Stimulated activated CD8-positive, alpha-beta memory T cell treated with anti-CD3 and anti-CD28 coated beads, Interleukin-2, amount 100 ng/mL, for 48 hours (primary cell): ENCODE measurements at regions not wholly inside any gene's neighbourhood (a gene's known extent, or its start where the extent isn't known, plus 50 kb on each side); places are given as distances from the start of the nearest gene placed in this dataset.

Experiments
- DNase-seq, 2 donors: peaks; one replicate each; pipeline ENCODE4 v3.0.0-alpha.2; 2020; ENCODE audit warnings: low read depth in 2 of 2

DNA sequence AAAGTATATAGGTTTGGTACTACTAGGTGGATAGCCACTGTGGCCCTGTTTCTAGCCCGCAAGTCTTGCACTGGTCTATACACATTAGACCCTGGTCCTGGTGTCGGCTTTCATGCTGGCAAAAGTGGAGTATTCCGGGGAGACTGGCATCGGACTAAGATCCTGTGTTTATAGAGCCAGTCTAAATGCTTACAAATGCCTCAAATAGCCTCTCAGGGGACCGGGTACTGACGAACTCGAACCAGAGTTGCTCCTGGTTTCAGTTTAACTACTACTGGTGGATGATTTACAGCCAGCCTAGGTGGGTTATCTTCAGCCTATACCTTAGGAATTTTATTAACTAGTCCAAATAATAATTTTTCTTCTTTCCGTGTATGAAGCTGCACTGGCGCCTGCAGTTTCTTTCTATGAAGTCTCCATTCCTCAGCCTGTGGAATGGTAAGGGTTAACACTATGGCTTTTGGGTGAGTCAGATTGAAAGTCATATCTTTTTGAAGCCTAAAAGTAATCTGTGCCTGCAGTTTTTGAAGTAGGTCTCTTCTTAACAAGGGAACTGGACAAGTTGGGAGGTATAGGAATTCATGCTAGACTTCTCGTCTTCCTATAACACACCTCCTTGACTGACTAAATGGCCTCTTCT lies 51.3 kb downstream of the OR10H4 start:
- no peak for DNase-seq

DNA sequence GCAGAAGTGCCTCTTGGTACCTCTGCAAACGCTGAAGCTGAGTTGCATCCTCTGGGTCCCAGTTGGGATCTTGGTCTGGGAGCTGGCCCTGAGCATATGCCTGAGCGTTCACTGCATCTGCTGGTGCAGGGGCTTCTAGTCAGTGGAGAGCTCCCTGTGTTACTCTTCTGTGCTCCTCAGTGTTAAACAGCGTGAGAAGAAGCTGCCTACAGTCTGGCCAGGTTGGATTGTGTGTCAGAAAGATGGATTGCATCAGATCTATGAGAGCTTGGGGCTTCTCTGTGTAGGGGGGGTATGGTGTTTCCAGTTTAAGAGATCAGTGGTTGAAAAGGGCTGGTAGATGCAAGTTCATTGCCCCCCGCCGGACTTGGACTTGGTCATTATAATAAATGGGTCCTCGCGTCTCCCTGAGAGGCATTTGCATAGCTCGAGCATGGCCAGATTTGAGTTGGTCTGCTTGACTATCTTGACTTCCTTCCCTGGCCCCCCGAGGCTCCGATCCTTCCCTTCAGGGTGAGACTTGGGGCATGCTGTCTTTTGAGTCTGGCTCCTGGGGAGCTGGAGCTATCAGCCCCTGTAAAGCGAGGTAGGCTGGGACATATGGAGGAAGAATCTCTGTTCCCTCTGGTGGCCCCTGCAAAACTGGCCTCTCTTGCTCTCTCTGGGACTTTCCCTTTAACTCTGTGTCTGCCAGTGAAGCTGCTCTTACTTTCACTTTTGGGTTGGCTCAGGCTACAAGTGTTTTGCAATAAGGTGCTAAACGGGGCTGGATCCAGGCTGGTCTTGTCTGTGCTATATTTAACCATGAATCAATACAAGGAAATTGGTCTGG lies 52.9 kb downstream of the OR10H4 start:
- peak in 1 of 2 donors; percentile 23 for DNase-seq

DNA sequence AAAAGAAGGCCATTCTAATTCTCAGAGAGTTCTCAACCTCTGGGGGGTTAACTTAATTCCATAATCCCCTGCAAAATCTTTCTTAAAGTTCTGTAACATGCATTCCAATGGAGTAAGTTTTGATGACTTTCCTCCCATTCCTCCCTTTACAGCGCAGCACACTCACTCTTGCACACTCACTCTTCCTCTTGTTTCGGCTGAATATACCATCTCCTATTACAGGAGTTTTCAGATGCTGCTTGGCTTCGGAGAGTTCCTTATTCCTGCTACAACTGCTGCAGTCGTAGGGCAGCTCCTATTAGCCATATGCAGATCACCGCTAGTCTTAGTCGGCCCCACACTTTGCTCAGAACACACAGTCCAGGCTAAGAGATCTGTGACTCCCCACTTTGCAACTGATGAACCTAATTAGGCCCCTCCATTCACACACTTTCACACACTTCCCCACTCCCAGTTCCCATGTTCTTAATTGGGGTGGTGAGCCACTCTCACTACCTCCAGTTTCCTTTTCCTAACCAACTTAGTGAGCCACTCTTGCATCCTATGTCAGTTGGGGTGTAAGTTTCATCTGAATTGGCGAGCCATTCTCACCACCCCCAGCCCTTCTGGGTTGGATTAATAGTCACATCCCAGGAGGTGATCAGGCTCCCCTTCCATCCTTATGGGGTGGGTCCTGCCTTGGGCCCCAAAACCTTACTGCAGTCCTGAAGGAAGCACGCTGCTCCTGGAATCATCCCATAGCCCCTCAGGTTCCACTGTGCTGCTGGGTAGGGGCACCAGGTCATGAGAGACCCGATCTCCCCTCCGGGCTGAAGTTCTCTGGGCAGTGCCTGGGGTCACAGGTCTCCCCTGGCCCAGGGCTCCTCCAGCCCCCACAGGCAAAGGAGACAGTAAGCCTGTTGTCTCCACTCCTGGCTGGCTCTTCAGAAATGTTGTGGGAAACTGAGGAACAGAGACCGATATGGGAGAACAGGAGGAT lies 53.9 kb downstream of the OR10H4 start:
- DNase-seq, result no peak

DNA sequence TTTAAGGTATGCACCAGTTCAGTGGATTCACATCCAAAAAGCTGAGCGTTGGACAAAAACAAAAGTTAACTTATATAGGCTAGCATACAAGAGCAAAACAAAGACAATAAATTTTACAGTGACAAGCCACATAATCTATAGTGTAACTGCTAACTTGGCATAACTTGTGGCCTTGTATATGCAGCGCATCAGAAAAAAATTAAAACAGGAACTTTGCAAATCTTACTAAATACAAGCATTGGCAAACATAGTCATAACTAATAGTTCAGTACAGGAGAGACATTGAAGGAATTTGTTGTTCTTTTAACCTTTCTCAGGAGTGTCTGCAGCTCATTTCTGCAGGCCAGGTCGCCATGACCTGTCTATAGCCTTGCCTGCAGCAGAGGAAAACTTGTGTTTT lies 54.6 kb downstream of the OR10H4 start:
- no peak for DNase-seq

DNA sequence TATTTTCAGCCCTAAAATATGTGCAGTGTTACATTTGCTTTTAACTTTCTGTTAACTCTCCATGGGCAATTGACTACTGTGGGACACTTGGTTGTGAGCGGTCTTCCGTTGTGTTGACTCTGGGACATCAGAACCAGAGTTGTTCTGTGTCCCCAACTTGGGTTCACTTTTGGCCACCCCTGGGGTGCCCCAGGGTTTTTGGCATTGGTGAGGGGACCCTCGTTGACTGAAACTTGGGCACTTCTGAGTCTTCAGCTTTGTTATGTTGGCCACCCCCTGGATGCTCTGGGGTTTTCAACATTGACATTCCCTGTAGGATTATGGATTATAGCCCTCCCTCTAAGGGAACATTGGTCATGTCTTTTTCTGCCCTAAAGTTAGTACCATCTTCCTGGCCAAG lies 57.1 kb downstream of the OR10H4 start:
- no peak for DNase-seq

DNA sequence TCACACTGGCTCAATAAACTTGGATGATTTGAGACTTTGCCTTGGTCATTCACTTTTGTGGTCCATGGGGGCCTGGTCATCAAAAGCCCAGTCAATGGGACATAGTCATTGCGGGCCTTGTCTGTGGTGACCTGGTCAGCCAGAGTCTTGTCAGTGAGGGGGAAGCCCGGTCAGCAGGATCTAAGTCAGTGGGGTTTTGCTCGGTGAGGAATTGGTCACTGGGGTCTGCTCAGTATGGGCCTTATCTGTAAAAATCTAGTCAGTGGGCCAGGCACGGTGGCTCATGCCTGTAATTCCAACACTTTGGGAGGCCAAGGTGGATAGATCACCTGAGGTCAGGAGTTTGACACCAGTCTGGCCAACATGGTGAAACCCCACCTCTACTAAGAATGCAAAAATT lies 63.7 kb upstream of the TPM4 start:
- DNase-seq, result no peak

DNA sequence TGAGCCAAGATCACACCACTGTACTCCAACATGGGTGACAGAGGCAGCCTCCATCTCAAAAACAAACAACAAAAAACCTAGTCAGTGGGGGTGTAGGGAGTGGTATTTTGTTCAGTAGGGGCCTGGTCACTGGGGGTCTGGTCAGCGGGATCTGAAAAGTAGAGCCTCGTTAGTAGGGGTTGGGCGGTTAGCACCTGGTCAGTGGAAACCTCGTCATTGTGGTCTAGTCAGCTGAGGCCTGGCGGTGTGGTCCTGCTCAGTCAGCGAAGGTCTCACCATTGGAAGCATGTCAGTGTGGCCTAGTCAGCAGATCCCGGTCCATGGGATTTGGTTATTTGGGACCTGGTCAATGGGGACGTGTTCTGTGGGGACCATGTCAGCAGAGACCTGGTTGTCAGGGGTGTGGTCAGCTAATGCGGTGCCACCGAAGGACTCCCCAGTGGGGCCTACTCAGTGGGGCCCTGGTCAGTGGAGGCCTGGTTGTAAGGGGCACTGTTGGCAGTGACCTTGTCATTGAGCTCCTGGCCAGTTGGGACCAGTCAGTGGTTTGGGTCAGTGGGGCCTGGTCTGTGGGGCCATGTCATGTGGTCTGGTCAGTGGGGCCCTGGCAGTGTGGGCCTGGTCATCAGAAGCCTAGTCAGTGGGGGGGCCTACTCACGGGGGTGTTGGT lies 63.0 kb upstream of the TPM4 start:
- DNase-seq, result no peak

DNA sequence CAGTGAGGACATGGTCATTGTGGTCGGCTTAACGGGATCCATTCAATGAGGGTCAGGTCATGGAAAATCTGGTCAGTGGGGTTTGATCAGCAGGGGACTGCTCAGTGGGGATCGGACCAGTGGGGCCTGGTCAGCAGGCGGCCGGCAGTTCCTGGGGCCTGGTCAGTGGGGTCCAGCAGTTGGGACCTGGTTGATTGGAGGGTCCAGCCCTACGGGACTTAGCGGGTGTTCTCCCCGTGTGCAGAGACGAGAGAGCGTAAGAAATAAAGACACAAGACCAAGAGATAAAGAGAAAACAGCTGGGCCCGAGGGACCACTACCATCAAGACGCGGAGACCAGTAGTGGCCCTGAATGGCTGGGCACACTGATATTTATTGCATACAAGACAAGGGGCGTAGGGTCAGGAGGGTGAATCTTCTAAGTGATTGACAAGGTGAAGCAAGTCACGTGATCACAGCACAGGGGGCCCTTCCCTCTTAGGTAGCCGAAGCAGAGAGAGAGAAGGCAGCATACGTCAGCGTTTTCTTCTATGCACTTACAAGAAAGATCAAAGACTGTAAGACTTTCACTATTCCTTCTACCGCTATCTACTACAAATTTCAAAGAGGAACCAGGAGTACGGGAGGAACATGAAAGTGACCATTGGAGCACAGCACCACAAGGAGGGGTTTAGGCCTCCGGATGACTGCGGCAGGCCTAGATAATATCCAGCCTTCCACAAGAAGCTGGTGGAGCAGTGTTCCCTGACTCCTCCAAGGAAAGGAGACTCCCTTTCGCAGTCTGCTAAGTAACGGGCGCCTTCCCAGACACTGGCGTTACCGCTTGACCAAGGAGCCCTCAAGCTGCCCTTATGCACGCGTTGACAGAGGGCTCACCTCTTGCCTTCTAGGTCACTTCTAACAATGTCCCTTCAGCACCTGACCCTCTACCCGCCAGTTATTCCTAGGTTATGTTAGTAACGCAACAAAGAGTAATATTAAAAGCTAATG lies 62.1 kb upstream of the TPM4 start:
- no peak for DNase-seq

DNA sequence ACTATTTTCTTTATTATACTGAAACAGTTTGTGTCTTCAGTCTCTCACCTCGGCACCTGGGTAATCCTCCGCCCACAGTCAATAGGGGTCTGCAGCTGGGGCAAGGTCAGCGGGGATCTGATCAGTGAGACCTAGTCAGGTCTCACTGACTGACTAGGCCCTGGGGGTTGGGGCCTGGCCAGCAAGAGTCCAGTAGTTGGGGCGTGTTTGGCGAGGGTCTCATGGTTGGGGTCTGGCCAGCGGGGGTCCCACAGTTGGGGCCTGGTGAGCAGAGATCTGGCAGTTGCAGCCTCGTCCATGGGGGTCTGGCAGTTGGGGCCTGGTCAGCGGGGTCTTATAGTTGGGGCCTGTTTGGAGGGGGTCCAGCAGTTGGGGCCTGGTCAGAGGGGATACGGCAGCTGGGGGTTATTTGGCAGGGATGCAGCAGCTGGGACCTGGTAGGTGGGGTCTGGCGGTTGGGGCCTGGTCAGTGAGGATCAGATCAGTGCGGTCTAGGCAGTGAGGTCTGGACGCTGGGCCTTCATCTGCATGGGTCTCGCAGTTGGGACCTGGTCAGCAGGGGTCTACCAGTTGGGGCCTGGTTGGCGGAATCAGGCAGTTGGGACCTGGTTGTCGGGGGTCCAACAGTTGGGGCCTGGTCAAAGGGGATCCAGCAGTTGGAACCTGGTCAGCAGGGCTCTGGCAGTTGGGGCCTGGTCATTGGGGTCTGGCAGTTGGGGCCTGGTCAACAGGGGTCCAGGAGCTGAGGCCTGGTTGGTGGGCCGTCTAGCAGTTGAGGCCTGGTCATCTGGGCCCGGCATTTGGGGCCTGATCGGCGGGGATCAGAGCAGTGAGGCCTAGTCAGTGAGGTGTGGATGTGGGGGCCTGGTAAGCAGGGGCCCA lies 61.1 kb upstream of the TPM4 start:
- no peak for DNase-seq

DNA sequence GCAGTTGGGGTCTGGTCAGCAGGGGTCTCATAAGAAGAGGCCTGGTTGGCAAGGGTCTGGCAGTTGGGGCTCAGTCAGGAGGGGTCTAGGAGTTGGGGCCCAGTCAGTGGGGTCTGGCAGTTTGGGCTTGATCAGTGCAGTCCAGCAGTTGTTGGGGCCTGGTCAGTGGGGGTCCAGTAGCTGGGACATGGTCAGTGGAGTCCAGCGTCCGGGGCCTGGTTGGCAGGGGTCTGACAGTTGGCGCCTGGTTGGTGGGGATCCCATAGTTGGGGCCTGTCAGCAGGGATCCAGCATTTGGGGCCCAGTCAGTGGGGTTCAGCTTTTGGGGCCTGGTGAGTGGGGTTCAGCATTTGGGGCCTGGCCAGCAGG lies 60.5 kb upstream of the TPM4 start:
- DNase-seq, result no peak

DNA sequence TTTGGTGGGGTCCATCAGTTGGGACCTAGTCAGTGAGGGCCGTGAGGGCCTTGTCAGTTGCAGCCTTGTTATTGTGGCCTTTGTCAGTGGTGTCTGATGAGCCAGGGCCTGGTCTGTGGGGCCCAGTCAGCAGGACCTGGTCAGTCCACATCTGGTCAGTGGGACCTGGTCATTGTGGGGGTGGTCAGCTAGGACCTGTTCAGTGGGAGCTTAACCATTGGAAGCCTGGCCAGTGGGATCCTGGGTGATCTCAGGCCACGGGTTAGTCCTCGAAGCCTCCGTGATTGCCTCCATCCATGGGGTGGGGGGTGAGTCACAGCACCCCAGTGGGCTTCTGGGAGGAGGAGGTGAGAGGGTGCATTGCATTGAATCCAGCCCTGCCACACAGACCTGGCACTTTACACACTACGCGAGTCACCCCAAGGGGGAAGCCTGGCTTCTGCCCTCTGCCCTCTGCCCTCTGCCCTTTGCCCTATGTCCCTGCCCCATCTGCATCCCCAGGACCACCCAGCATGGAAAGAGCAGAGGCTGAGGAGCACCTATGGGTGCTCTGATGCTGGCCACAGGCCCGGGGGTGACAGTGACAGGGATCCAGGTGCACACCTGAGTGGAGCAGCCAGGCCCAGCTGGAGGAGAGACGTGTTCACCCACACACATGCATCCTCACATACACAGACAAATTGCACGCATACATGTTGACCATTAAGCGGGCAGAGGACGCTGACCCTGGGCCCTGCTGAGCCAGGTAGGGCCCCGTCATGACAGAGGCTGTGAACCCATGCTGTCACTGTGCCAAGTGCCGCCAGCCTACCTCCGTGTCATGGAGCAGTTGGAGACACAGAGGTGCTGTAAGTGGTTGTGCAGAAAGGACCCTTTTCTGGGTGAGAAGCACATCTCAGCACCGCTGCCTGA lies 59.8 kb upstream of the TPM4 start:
- no peak for DNase-seq

DNA sequence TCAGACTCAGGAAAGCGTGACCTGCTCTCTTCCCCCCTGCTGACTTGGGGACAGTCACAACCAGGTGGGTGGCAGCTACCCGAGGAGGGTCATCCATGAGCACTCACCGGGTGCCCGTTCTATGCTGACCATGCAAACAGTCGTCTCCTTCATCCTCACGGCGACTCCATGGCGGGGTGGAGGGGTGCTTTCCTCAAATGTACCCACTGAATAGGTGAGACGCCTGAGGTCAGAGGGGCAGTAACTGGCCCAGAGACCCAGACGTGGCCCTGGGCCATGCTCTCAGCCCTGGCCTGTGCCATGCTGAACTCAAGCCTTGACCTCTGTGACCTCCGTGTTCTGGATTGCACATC lies 59.2 kb upstream of the TPM4 start:
- DNase-seq, result no peak

DNA sequence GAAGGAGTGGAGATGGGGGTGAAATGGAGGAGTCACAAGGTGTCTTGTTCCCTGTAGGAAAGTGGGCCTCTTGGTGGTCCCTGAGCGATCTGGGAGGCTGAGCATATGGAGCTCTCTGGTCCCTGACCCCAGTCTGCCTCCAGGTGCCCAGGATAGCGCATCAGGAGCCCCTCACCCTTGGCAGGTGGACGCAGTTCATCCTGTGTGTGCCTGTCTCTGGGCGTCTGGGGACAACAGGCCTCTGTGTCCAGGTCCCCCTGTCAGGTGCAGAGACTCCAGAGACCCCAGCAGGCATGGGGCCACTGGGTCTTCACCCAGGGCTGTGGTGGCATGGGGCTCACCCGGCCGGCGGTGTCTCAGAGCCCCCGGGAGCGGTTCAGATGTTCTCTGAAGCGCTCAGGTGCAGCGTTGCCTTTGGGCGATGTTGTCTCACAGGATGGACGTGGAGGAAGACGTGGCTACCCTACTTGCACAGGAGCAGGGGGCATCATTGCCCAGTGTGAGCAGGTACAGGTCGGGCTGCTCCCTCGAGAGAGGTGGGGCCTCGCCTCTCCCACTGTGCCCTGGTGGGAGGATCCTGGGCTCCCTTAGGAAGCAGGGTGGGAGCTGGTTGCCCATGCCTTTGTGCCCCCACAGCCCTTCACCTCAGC lies 58.1 kb upstream of the TPM4 start:
- no peak for DNase-seq

DNA sequence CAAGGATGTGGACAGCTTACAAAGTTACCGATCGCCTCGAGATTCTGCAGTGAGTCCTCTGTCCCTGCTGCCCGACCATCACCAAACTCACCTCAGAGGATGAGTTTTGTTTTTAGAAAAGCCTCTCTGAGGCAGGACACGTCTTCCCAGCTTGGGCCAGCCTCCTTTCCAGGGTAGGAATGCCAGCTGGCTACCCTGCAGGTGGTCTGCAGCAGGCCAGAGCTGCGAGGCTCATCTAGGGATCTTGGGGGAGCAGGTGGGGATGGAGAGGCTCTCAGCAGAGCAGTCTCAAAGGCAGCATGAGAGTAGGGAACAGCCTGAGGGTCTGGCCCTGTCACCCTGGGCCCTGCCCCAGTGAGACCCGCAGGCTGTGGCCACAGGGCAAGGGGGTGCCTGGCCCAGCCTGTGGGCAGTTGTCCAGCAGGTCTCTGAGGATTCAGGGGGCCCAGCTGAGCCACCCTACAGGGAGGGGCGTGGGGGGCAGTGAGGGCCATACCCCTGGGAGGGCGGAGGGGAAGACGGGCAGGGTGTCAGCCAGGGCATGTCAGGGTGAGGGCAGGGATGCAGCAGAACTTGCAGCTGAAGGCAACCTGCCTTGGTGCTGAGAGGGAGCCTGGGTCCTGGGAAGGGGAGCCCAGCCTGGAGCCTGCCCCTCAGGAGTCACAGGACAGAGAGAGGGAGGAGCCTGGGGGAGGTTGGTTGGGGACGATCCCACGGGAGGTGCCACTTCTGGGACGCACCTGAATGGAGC lies 57.3 kb upstream of the TPM4 start:
- DNase-seq, result no peak

DNA sequence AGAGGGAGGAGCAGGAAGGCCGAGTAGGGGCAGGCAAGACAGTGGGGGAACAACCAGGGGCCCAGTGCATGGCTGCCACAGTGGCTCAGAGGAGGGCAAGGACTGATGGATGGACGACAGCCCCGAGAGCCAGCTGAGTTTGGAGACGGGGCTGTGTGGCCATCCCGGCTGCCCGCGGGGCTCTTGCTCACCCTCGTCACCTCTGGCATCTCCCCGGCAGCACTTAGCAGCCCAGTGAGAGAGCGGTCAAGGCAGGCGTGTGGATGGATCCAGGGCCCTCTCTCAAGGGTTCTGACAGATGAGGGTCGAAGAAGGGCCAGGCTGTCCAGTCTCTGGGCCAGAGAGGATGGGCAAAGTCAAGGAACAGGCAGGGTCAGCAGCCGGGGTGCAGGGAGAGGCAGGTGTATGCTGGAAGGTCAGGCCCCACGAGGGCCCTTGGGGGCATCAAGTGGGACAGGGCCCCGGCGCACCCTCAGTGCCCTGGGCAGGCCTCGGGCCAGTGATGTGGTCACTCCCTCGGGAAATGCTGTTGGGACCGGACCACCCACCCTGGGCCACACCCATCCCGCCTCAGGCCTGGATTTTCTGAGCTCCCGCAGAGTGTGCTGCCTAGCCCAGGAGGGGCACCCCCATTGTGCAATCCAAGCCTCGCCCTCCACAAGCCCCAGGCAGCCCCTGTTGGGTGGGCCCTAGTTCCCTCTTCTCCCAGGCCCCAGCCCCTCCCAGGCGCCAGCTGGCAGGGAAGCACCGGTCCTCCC lies 56.4 kb upstream of the TPM4 start:
- no peak for DNase-seq

DNA sequence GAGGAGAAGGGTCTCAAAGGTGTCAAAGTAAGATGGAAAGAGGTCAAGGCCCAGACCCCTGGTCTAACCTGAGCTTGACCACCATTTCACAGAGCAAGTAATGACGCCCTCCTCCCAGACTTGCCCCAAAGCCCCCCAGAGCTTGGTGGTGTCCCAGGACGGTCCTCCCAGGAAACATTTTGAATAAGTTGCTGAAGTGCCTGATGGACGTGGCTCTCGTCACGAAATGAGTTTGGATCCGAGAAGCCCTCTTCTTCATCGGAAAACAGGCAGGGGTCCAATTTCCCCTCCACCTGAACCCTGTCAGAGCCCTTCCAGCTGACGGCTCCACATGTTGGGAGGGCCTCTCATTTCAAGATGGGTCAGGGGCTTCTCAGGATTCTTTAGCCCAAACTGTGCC lies 54.5 kb upstream of the TPM4 start:
- no peak for DNase-seq

DNA sequence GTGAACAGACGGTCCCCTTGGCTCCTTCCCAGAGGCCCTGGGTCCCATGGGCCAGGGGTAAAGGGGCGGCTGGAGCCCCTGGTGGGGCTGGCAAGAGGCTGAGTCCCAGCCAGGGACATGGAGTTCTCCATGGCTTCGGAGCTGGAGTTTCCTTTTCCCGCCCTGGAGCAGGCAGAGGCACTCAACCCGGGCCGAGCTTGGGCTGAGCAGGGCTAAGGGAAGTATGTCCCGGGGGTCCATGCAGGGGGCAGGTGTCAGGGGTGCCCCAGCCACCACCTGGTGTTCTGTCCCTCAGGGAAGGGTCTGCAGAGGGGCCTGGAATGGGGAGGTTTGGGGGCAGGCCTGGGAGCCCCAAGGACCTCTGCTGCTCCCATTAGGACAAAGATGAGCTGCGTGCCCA lies 54.0 kb upstream of the TPM4 start:
- no peak for DNase-seq
